ENCODE measurements at regions not wholly inside any gene's neighbourhood (a gene's known extent, or its start where the extent isn't known, plus 50 kb on each side); places are given as distances from the start of the nearest gene placed in this dataset.

- DNase-seq = no peak
Observed at GRCh38 chr5:125834438-125835115, 588.6 kb upstream of the GRAMD2B start.

DNA sequence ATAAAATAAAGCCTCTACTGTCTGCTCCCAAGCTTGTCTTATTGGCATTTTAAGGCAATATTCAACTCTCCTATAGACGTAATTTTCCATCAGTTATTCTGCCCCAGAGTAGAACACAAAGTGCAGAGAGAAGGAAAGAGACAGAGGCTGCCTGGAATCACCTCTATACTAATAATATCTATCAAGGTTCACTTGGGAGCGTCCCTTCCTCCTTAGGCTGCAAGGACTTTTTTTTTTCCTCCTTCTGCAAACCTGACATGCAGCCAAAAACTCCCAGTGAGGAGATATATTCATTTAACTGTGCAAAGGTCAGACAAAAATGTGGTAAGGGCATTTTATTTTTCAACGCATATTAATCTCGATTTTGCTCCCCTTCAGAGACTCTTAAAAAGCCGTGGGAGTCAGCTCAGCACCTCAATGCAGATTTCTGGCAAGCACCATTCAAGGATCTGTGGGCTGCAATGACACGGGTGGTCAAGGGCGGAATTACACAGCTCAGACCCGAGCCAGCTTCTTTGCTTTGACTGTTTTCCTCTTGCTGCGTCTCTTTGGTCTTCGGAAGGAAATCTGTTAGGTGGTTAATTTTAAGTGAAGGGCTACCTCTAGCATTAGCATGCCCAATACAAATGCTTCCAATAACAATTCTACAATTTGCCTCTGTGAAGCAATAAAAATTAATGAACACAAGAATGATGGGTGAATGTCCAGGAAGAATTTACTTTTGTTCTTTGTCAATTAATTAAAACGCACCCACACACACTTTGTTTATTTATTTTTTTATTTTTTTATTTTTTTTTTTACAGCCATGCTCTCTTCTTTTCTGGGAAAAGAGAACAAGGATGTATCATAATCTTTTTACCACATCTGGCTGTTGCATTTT is 587.7 kb upstream of the GRAMD2B start:
- DNase-seq = no peak

DNA sequence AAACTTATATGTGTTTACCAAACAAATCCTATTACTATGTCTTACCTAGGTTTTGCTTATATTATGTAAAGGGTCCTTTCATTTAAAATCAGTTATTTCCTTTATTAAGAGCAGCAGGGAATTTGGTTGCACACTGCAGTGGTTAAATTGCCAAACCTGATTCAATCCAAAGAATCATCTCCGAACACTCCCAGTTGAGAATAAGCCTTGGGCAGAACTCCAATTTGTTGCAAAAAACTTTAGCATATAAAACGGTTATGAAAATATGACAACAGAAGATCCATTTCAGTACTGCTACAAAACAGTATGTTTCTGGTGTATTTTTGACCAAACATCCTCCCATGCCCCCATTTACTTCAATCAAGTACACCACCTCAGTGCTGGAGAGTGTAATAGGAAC is 587.0 kb upstream of the GRAMD2B start:
- DNase-seq = no peak

DNA sequence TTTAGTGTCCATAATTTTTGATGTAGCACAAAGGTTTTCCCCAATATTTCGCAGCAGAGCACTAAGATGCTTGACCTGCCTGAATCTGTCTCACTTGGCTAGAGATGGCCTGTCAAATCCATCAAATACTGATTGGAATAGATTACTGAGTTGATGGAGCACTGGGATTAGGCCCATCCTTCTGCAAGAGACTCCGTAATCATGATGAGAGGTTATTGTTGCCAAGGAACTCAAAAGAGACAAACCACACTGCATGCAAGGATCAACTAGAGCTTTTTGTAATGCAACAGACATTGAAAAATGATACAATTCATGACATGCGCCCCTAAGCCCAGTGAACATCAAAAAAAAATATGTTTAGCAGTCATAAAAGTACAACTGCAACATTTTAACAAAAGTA is 585.3 kb upstream of the GRAMD2B start:
- DNase-seq = no peak

DNA sequence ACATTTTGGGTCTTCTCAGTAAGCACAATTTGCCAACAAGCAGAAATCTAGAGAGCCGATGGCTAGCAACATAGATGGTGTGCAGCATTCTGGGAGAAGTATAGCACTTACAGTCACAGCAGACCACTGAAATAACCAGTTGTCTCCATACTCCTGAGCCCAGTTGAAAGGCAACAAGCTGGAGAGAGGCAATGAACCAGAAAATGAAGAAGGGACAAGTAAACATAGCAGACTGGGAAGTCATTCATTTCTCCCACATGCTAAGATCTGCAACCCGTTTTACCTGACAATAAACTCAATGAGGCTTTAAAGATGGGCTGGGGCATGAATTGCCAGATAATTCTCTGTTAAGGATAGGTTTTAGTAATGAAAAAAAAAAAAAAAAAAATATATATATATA is 575.6 kb upstream of the GRAMD2B start:
- no peak for DNase-seq

DNA sequence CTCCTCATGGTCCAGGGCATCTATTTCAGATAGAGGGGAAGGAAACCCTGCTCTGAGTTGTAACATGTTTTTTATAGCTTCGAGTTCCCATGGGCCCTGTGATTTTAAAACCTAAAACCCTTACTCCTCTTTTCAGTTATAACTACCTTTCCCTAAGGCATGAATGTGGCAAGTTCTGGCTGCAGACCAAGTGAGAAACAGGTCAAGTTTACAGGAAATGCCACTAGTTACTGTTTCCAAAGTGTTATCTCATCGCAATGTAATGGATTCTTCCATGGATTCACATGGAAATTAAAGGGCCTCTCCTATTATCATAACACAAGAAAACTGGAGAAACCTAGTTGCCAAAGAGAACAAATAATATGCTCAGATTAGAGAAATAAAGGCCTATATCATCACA is 574.5 kb upstream of the GRAMD2B start:
- no peak for DNase-seq

- no peak for DNase-seq
Observed at GRCh38 chr5:125856949-125857348, 566.3 kb upstream of the GRAMD2B start.

- DNase-seq = no peak
Observed at GRCh38 chr5:125863579-125863978, 559.6 kb upstream of the GRAMD2B start.

- DNase-seq = no peak
Observed at GRCh38 chr5:125865166-125865815, 557.9 kb upstream of the GRAMD2B start.

DNA sequence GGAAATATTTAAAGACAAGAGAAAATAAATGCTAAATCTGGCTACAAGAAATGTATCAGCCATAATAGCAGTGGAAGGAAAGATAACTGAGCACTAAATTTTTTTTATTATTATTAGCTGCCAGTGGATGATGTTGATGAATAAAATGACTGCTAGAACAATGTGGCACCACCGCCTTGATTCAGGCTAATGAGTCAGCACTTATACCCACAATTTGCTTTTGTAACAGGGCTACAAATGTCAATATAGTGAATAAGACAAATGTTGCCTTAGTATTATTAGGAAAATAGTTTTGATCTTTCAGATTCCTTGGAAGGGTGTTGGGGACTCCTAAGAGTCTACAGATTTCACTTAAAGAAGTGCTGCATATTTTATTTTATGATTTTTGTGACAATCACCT is 555.2 kb upstream of the GRAMD2B start:
- no peak for DNase-seq

DNA sequence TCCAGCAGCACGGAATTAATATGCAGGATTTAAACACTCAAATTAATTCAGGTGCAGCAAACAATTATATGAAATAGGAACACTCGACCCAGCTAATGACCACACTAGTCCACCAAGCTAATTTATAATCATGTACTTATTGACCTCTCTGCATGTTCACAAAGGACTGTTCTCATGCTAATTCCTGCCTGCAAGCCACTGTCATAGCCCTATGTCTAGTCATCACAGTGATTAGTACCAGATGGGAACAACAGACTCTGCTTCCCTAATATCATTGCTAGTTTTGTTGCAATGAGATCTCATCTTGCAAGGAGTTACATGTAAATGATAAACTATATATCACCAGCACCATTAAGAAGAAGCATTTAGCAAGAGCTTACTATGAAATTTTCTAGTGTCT is 553.0 kb upstream of the GRAMD2B start:
- DNase-seq = no peak

DNA sequence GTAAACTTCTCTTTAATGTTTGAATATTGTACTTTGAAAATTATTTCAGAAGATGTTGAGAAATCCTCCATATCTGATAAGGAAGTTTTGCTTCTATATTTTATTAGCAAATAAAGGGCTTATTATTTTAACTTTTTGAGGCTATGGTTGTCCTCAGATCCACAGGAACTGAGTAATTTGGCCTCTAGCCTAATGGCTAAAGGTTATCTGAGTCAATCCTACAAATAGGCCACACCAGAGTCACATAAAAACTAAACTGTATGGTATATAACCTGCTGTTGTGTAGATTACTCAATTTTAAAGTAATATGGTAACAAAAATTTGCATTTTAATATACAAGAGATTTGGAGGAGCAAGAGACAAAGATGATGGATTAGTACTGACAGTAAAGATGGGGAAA is 549.2 kb upstream of the GRAMD2B start:
- DNase-seq = no peak

- no peak for DNase-seq
Observed at GRCh38 chr5:125874717-125875116, 548.5 kb upstream of the GRAMD2B start.

DNA sequence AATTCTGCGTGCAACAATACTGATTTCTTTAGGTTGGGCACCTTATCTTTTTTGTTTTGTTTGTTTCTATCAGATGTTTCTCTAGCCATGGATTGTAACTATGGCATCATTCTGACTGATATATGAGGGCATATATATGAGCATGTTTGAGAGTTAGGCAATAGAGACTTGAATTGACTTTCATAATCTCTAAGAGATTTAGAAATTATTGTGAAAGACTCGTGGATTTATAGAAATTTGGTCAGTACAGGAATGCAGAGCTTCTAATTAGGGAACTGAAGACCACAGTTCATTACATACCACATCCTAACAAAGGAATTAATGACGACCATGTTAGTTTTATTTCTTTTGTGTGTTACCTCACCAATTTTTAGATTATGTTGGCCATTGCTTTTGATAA is 546.0 kb upstream of the GRAMD2B start:
- DNase-seq = no peak

DNA sequence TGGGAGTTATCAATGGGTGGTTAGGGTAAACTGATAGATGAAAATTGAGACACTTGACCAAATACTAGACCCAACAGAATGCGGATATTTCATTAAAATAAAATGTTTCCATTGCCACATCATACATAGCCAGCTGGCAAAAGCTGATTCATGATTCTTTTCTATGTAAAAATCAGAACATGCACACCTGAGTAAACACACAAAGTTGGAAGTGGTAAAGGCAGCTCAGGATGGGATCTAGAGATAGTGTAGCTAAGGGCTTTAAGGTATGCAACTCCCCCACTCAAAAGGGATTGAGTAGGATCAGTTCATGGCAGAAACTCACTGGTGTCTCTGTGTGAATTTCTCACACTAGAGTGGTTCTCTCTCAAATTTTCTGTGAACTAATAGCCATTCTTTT is 541.1 kb upstream of the GRAMD2B start:
- no peak for DNase-seq

DNA sequence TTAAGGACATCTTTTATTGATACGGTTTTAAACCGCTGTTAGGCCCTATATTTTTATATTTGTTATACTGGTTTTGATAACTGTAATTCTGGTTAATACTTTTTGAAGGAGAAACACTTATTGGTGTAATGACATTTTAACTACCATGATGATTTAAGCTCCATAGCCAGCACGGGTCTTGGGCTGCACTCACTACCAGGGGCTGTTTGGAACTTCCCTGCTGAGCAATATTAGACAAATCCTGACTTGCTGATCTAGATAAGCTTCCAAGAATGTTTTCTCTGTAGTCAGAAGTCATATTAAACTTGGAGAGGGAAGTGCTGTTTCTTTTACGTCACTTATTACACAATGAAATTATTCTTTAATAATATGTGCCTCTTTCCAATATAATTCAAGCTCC is 540.0 kb upstream of the GRAMD2B start:
- DNase-seq = no peak

- no peak for DNase-seq
Observed at GRCh38 chr5:125888358-125888757, 534.9 kb upstream of the GRAMD2B start.

- DNase-seq = no peak
Observed at GRCh38 chr5:125890511-125890931, 532.7 kb upstream of the GRAMD2B start.

DNA sequence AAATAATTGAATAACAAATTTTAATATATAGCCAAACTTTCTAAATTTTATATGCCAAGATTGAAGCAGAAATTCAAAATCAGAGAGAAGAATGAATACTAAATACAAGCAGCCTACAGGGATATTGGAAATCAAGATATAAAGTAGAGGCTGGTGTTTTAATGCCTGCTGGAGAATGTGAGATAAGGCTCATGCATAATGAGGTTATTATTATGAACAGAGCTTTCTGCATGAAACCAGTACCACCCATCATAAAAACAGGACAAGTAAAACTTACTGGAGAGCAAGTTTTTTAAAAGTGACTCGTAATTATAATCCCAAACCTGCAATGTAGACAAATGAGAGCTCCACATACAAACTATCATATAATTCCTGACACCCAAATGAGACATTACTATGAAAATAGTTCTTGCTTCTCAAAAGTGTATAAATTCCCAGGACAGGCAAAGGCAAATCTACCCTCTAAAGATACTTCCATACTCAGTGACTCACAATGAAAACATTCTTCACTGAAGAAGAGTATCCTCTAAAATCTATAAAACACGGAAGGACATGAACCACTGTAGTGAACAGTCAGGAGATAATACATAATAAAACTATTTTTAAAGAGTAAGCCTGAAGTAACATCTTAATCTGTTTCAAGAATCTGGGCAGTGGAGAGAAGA is 532.0 kb upstream of the GRAMD2B start:
- DNase-seq = no peak

DNA sequence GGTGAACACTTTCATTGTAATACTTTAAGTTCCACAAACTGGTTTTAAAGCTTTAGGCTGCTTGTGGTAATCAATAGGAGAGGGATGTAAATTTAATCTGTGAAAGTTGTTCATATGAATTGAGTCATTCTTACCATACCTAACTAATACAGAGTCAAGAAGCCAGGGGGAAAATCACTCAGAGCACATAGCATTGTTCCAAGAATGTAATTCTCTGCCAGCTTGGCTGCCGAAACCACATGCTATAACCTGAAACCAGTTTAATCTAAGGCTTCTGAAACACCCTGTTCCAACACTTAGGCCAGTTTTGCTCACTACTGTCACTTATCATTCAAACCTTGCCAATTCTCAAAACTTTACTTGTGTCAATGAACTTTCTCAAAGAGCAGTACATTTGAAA is 528.8 kb upstream of the GRAMD2B start:
- no peak for DNase-seq

- no peak for DNase-seq
Observed at GRCh38 chr5:125896368-125896767, 526.8 kb upstream of the GRAMD2B start.

GRCh38 chr5:125897089-125897488 is 526.1 kb upstream of the GRAMD2B start:
- no peak for DNase-seq

DNA sequence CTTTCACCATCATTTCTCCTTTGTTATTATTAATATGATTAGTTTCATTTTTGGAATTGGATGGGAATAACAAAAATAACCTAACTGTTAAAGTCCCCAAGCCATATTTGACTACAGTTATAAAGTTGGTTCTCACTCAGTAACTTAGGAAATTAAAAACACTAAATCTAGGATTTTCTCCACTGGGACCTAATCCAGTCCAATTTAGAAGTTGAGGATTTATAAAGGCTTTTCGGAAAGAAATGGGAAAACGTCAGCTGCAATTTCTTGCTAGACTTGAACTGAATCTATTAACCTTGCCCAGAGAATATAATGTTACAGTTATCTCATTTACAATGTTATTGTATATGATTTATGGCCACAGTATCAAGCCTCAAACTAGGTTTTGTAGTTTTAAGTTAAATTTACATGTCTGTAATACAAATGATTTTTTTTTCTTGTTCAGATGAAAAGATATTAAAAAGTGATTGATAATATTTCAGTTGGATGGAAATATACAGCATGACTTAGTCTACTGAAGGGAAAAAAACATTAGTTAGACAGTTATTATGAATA is 524.3 kb upstream of the GRAMD2B start:
- no peak for DNase-seq

Measured in NCI-H1930 (cell line).